Fibroblast of the aortic adventitia (primary cell): ENCODE measurements at regions not wholly inside any gene's neighbourhood (a gene's known extent, or its start where the extent isn't known, plus 50 kb on each side); places are given as distances from the start of the nearest gene placed in this dataset.

Source experiments
- DNase-seq: peaks from one replicate; pipeline ENCODE4 v3.0.0-alpha.2; 2010; ENCODE audit warnings: low read depth
- H3K4me3 ChIP-seq: 2 replicates; pipeline ENCODE4 v1.5.1; 2011; ENCODE audit warnings: low read depth, mild to moderate bottlenecking, control low read depth, low read length, moderate library complexity
- TF ChIP-seq, protein P1 (sequence below): IDR thresholded peaks from 2 replicates; pipeline ENCODE4 v1.5.1; 2011; ENCODE audit warnings: mild to moderate bottlenecking, low read length, control low read depth, inconsistent platforms; ENCODE audit not compliant: insufficient read depth

DNA sequence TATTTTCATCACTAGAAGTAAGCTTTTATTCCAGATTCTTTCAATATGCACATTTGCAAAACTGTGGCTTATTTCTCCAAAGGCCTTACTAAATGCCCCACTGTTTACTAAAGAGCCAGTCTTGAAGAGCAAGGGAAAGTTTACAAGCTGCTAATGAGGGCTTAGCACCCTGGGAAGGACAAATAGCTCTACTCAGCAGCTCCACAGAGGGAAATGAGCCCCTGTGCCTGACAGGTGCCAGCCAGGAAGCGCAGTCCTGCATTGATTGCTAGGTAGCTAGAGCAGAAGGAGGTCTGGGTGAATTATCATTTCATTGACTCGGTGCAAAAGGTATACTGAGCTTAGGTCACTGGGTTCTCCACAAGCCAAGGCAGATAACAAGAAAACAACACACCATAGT is 307.0 kb downstream of the SETD4 start:
- no peak overlapping the region for H3K4me3 ChIP-seq
- no peak for DNase-seq
- TF ChIP-seq, protein P1, sequence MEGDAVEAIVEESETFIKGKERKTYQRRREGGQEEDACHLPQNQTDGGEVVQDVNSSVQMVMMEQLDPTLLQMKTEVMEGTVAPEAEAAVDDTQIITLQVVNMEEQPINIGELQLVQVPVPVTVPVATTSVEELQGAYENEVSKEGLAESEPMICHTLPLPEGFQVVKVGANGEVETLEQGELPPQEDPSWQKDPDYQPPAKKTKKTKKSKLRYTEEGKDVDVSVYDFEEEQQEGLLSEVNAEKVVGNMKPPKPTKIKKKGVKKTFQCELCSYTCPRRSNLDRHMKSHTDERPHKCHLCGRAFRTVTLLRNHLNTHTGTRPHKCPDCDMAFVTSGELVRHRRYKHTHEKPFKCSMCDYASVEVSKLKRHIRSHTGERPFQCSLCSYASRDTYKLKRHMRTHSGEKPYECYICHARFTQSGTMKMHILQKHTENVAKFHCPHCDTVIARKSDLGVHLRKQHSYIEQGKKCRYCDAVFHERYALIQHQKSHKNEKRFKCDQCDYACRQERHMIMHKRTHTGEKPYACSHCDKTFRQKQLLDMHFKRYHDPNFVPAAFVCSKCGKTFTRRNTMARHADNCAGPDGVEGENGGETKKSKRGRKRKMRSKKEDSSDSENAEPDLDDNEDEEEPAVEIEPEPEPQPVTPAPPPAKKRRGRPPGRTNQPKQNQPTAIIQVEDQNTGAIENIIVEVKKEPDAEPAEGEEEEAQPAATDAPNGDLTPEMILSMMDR, result no peak

DNA sequence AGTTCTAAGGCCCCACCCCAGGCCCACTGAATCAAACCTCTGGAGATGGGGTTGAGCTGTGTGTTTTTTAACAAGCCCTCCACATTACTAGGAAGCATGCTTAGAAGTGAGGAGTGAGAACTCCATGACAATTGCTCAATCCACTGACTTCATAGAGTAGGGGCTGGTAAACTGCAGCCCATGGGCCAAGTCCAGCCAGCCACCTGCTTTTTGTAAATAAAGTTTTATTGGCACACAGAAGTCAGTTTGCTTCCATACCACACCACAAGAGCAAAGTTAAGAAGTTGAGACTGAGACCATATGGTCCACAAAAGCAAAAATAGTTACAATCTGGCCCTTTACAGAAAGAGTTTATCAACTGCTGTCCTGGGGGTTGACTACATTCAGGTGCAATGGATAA is 309.2 kb downstream of the SETD4 start:
- H3K4me3 ChIP-seq, result no peak overlapping the region
- TF ChIP-seq, protein P1, result no peak
- DNase-seq, result no peak

DNA sequence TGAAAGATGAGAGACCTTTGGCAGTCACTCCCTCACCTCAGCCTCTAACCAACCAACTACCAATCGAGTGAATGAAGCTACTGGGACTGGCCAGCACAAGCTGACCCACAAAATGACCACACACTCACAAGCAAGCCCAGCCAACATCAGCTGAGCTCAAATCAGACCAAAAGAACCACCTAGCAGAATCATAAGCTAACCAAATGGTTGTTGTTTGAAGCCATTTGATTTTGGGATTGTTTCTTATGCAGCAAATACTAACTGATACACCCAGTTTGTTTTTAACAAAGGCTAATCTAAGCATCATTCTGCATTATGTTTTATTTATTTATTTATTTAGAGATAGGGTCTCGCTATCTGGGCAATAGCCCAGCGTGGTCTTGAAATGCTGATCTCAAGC is 310.4 kb downstream of the SETD4 start:
- TF ChIP-seq, protein P1, result no peak
- H3K4me3 ChIP-seq, result no peak overlapping the region
- DNase-seq, result no peak

DNA sequence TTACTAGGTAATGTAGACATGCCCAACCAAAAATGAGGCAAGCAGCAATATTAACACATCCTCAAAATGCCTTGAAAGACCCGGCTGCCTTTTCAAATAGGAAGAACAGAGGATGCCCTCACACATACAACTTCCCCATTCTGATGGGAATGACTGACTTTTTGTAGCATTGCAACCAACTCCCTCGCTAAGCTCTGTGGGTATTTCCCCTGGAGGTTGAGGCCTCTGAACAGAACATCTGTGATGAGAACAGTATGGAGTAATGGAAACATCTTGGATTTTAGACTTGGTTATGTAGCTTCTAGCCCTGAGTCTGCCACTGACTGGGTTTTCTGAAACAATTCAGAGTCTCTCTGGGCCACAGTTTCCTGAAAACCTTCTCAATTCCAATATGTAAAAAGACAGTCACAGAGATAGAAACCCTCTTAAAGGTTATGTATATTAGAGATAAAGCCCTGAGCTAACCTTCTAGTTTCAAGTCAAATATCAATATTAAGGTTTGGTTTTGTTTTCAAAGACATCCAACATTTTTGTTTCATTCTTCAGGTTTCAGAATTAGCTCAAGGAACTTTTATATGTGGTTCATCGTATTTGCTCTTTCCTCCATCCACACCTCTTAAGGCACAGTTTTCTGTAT is 311.5 kb downstream of the SETD4 start:
- TF ChIP-seq, protein P1, result no peak
- no peak overlapping the region for H3K4me3 ChIP-seq
- no peak for DNase-seq

DNA sequence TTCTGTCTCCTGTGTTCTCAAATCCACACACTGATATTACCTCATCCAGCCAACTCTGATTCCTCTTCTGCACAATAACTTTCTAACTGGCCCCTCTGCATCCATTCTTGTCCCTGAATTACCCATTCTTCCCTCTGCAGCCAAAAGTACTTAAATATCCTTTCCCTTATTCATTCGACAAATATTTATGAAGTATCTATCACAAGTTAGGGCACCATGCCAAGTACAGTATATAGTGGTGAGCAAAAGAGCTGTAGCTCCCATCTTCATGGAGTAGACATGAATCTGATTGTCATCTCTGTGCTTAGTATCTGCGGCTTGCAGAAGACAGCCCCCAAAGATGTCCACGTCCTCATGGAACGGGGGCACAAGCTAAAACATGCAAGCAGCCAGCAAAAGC is 316.8 kb downstream of the SETD4 start:
- no peak overlapping the region for H3K4me3 ChIP-seq
- no peak for DNase-seq
- TF ChIP-seq, protein P1, result no peak

DNA sequence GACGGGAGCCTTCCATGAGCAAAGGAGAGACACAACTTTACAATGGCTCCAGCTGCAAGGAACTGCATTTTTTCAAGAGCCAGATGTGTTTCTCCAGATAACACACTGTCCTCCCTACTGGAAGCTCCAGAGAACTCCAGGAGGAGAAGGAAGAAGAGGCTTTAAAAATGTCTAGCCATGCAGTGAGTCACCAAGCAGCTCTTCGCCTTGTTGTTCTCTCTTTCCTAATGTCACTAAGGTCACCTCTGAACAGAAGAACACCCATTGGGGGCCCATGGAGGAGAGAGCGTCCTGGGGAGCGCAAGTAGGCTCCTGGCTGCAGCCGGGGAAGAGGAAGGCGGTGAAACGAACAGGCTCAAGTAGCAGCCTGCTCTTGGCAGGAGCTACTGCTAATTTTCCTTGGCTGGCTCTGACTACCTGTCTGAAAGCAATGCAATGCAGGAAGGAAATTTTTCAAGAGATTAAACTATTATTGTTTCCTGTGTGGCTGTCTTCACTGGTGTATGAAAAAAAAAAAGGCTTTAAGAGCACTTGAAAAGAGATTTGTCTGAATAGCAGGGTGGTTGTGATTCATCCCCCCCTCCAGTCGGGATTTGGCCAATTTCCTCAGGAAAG is 321.9 kb downstream of the SETD4 start:
- DNase-seq, result peak; percentile 40
- TF ChIP-seq, protein P1, result no peak
- H3K4me3 ChIP-seq, result no peak overlapping the region
